Right cardiac atrium (tissue), 5 donors: ENCODE measurements at regions not wholly inside any gene's neighbourhood (a gene's known extent, or its start where the extent isn't known, plus 50 kb on each side); places are given as distances from the start of the nearest gene placed in this dataset.
"Not testable (repeated sequence)": the region's sequence is repeated elsewhere in the genome, so short reads cannot be mapped to it uniquely, and the experiment has no call there.

Experiments used
- ATAC-seq, 2 donors: fragments of 200-7000 bp; cut with Tn5 transposase; one replicate each; pipeline versions ENCODE4 v1.8.0 to v1.9.1; 2020; ENCODE audit warnings: moderate library complexity in 2 of 2, mild to moderate bottlenecking in 1 of 2
- DNase-seq, 3 donors: peaks; one replicate each; pipeline ENCODE4 v3.0.0-alpha.2; 2020
- H3K27ac ChIP-seq: one replicate; pipeline ENCODE4 v1.5.1; 2013; ENCODE audit warnings: mild to moderate bottlenecking, low read length, control low read depth, moderate library complexity
- H3K27me3 ChIP-seq: one replicate; pipeline ENCODE4 v1.6.1; 2013; ENCODE audit not compliant: control insufficient read depth, insufficient read depth
- H3K4me1 ChIP-seq: one replicate; pipeline ENCODE4 v1.6.1; 2013; ENCODE audit warnings: low read length; ENCODE audit not compliant: control insufficient read depth, insufficient read depth
- H3K4me3 ChIP-seq: one replicate; pipeline ENCODE4 v1.5.1; 2013; ENCODE audit warnings: low read length, control low read depth
- H3K9me3 ChIP-seq: one replicate; pipeline ENCODE4 v1.6.1; 2013; ENCODE audit warnings: low read length; ENCODE audit not compliant: control insufficient read depth
- WGBS: extraction: QIAGEN DNeasy Blood & Tissue Kit; methylation state at CpG from one replicate; pipeline ENCODE4 v1.1.7; 2013; 5-methylcytosine and 5-hydroxymethylcytosine counted together
- intact Hi-C, 4 donors: fragments of 100-400 bp; cut with DNase I; formaldehyde crosslinking; loops; one replicate each; pipeline versions ENCODE4 v1.11.0 to v1.14.0; 2022 to 2023
- donor health status: healthy with polysubstance abuse.
- donor health status: DM: no; HTN: yes; CAD: no.
- donor health status: DM: no; HTN: no; CAD: no.
- donor health status: DM: no; HTN: yes; CAD: no; lungs with severe emphysema.
- donor health status: DM: yes; HTN: yes; CAD: no.

- 46% methylated on average over 2 of the region's 2 CpGs for WGBS
- ATAC-seq (no peak), DNase-seq (no peak)
- Histone ChIP-seq H3K9me3 (no peaks in the 10 kb centered on the region), H3K4me1 (no peaks in the 10 kb centered on the region), H3K4me3 (no peak overlapping the region), H3K27me3 (no peaks in the 10 kb centered on the region), H3K27ac (no peak overlapping the region)
- intact Hi-C loops: no loop called here
Observed at GRCh38 chr7:106537119-106537518, 123.8 kb downstream of the CCDC71L start.

- Histone ChIP-seq H3K9me3 (no peaks in the 10 kb centered on the region), H3K4me3 (no peak overlapping the region), H3K27ac (no peak overlapping the region), H3K4me1 (no peaks in the 10 kb centered on the region), H3K27me3 (no peaks in the 10 kb centered on the region)
- intact Hi-C loops: no loop called here
- no peak for DNase-seq
- no peak for ATAC-seq
- 84% methylated on average over 3 of the region's 3 CpGs for WGBS
Observed at GRCh38 chr7:106536079-106536478, 124.9 kb downstream of the CCDC71L start.

GRCh38 chr7:106535234-106535932 is 125.6 kb downstream of the CCDC71L start:
- no peaks in the 10 kb centered on the region for H3K27me3 ChIP-seq
- 83% methylated on average over 7 of the region's 7 CpGs for WGBS

GRCh38 chr7:106534271-106534846 is 126.6 kb downstream of the CCDC71L start:
- H3K9me3 ChIP-seq: no peaks in the 10 kb centered on the region
- H3K27ac ChIP-seq: no peak overlapping the region
- H3K27me3 ChIP-seq: no peaks in the 10 kb centered on the region
- WGBS: 73% methylated on average over 8 of the region's 8 CpGs
- intact Hi-C loops: no loop called here
- H3K4me1 ChIP-seq: no peaks in the 10 kb centered on the region
- DNase-seq (no peak), ATAC-seq (peak; percentile 32 to 52)
- H3K4me3 ChIP-seq: no peak overlapping the region

More at GRCh38 chr7:106535234-106535932, 125.6 kb downstream of the CCDC71L start:
- no peak overlapping the region for H3K27ac ChIP-seq
- no peaks in the 10 kb centered on the region for H3K9me3 ChIP-seq
- DNase-seq: no peak
- no peak for ATAC-seq
- H3K4me1 ChIP-seq: no peaks in the 10 kb centered on the region
- intact Hi-C loops: no loop called here
- H3K4me3 ChIP-seq: no peak overlapping the region

GRCh38 chr7:106530183-106530582 is 130.8 kb downstream of the CCDC71L start:
- H3K4me1 ChIP-seq, H3K9me3 ChIP-seq, DNase-seq, ATAC-seq, H3K27me3 ChIP-seq, H3K27ac ChIP-seq, intact Hi-C loops, H3K4me3 ChIP-seq: not testable (repeated sequence)
- 90% methylated on average over 5 of the region's 5 CpGs for WGBS

GRCh38 chr7:106526617-106527016 is 134.3 kb downstream of the CCDC71L start:
- ATAC-seq, DNase-seq, H3K27ac ChIP-seq, H3K4me3 ChIP-seq, H3K27me3 ChIP-seq, H3K4me1 ChIP-seq, intact Hi-C loops, H3K9me3 ChIP-seq: not testable (repeated sequence)
- WGBS: 89% methylated on average over 4 of the region's 4 CpGs

GRCh38 chr7:106524690-106525059 is 136.3 kb downstream of the CCDC71L start:
- DNase-seq: no peak
- no peaks in the 10 kb centered on the region for H3K4me1 ChIP-seq
- no peaks in the 10 kb centered on the region for H3K9me3 ChIP-seq
- ATAC-seq: no peak
- 78% methylated on average over 5 of the region's 5 CpGs for WGBS
- H3K4me3 ChIP-seq: no peak overlapping the region
- intact Hi-C loops: no loop called here
- no peaks in the 10 kb centered on the region for H3K27me3 ChIP-seq
- H3K27ac ChIP-seq: no peak overlapping the region

- no peak overlapping the region for H3K27ac ChIP-seq
- intact Hi-C loops: no loop called here
- DNase-seq: no peak
- no peaks in the 10 kb centered on the region for H3K4me1 ChIP-seq
- H3K9me3 ChIP-seq: no peaks in the 10 kb centered on the region
- ATAC-seq: peak in 1 of 2 donors; percentile 49
- 60% methylated on average over 8 of the region's 8 CpGs for WGBS
- no peaks in the 10 kb centered on the region for H3K27me3 ChIP-seq
- H3K4me3 ChIP-seq: no peak overlapping the region
Observed at GRCh38 chr7:106523482-106523881, 137.5 kb downstream of the CCDC71L start.

GRCh38 chr7:106522696-106523095 is 138.3 kb downstream of the CCDC71L start:
- WGBS: 72% methylated on average over 5 of the region's 5 CpGs
- DNase-seq: no peak
- ATAC-seq: no peak
- intact Hi-C loops: no loop called here
- Histone ChIP-seq H3K9me3 (no peaks in the 10 kb centered on the region), H3K27ac (no peak overlapping the region), H3K4me3 (no peak overlapping the region), H3K4me1 (no peaks in the 10 kb centered on the region), H3K27me3 (no peaks in the 10 kb centered on the region)

GRCh38 chr7:106521541-106521940 is 139.4 kb downstream of the CCDC71L start:
- Histone ChIP-seq H3K4me3 (no peak overlapping the region), H3K4me1 (no peaks in the 10 kb centered on the region), H3K27me3 (no peaks in the 10 kb centered on the region), H3K9me3 (no peaks in the 10 kb centered on the region), H3K27ac (no peak overlapping the region)
- intact Hi-C loops: no loop called here
- WGBS: 85% methylated on average over 2 of the region's 2 CpGs
- ATAC-seq (no peak), DNase-seq (no peak)

GRCh38 chr7:106520962-106521514 is 139.9 kb downstream of the CCDC71L start:
- H3K27me3 ChIP-seq: no peaks in the 10 kb centered on the region
- H3K27ac ChIP-seq: no peak overlapping the region
- intact Hi-C loops: no loop called here
- ATAC-seq: no peak
- 66% methylated on average over 4 of the region's 4 CpGs for WGBS
- H3K4me1 ChIP-seq: no peaks in the 10 kb centered on the region
- DNase-seq: no peak
- H3K4me3 ChIP-seq: no peak overlapping the region
- H3K9me3 ChIP-seq: no peaks in the 10 kb centered on the region
